ENCODE measurements at regions not wholly inside any gene's neighbourhood (a gene's known extent, or its start where the extent isn't known, plus 50 kb on each side); places are given as distances from the start of the nearest gene placed in this dataset.

- TF ChIP-seq, protein P1, sequence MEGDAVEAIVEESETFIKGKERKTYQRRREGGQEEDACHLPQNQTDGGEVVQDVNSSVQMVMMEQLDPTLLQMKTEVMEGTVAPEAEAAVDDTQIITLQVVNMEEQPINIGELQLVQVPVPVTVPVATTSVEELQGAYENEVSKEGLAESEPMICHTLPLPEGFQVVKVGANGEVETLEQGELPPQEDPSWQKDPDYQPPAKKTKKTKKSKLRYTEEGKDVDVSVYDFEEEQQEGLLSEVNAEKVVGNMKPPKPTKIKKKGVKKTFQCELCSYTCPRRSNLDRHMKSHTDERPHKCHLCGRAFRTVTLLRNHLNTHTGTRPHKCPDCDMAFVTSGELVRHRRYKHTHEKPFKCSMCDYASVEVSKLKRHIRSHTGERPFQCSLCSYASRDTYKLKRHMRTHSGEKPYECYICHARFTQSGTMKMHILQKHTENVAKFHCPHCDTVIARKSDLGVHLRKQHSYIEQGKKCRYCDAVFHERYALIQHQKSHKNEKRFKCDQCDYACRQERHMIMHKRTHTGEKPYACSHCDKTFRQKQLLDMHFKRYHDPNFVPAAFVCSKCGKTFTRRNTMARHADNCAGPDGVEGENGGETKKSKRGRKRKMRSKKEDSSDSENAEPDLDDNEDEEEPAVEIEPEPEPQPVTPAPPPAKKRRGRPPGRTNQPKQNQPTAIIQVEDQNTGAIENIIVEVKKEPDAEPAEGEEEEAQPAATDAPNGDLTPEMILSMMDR (IDR thresholded peaks at IDR 0.05): no peak
- no peak for TF ChIP-seq POLR2A (IDR thresholded peaks at IDR 0.05)
Measured at GRCh38 chr2:173797586-173798263, 167.4 kb downstream of the SP3 start.
